NCI-H460 (cell line): ENCODE measurements at regions not wholly inside any gene's neighbourhood (a gene's known extent, or its start where the extent isn't known, plus 50 kb on each side); places are given as distances from the start of the nearest gene placed in this dataset.
"Not testable (repeated sequence)": the region's sequence is repeated elsewhere in the genome, so short reads cannot be mapped to it uniquely, and the experiment has no call there.

ENCODE experiments used
- DNase-seq: peaks from one replicate; pipeline ENCODE4 v3.0.0-alpha.2; 2016; ENCODE audit warnings: low read depth; ENCODE audit errors: extremely low read depth

DNA sequence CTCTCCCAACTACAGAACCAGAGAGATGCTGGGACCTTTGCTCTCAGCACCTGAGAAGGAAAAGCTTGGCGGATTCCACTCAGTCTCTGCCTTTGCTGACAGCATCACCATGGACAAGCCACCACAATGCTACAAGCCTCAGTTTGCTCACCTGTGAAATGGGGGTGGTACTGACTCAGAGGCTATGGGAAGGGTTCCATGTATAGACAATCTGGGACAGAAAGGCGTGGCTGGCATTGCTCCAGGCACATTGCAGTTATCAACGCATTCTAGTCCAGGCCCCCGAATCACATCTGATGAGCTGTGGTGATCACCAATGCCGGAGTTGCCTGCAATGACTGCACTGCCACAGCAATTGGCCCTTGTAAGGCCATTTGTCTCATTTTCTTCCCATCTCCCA, 72.6 kb downstream of the ISX start:
- DNase-seq, result no peak

DNA sequence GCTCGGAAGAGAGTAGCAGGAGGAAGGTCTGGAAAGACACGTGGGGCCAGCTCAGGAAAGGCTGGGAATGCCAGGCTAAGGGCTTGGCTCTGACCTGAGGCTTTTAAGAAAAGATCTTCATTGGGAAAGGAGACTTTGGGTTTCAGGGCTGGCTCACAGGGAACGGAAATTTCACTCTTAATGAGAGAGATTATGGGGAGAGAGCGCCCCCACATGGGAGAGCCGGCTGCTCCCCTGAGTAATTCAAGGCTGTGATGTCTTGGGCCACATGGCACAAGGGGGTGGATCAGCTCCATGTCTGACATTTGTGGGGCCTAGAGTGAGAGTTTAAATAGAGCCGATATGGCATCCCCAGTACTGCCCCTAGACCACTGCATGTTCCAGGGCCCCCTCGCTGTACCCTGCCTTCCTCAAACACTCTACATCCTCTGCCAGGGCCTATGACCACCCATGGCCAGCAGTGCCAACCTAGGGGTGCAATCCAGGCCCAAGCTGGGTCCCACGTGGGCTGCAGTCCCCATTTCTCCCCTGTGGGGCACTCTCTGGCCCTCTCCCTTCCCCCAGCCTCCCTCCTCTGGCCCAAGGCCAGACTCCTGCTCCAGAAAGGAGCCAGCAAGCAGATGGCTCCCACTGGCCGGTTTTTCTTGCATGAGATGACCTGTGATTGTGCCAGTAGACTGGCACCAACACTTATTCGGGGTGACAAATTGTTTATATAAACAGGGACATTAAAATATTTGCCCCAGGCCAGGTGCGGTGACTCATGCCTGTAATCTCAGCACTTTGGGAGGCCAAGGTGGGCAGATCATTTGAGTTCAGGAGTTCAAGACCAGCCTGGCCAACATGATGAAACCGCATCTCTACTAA, 75.2 kb downstream of the ISX start:
- DNase-seq, result no peak

DNA sequence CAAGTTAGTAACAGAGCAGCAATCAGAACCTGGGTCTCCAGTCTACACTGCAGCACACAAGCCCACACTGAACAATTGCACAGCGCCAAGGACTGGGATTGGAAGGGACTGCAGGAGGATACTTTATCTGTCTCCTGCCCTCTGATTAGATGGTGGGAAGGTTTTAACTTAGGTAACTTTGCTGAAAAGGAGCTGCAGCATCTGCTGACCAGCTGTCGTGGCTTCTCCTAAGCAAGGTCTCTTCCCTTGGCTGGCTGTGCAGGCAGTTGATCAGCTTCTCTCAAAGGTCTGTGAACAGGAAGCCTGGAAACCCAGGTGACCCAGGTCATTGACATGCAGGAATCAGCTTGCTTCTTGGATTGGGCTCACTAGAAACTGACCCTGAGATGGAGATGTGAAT, 82.4 kb downstream of the ISX start:
- DNase-seq, result no peak

DNA sequence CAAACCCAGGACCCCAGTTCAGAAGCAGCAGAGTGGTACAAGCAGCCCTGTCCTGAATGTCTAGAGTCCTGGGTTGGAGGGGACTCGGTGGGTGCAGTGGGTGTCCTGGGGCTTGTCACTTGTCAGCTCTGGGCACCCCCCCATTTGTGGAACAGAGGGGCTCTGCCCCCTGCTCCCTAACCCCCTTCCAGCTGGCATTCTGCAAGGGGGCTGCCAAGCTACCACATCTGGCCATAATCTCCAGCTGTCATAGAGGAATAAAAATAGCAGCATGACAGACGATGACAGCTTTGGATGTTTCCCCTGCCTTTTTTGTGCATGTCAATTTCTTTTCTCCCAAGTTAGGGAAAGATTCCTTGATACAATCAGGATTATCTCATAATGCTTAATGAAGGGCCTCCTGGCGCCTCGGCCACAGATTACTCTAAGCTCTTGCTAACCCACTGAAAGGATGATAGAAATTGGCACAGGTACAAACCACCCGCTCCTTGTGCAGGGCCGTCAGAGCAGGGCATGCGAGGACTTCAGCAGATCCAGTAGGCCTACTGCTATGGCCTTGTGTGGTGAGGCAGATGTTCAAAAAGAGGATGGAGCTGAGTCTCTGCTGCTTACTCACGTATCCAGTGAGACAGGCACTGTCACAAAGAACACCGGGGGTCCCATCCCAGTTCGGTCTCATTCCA, 83.0 kb downstream of the ISX start:
- no peak for DNase-seq

DNA sequence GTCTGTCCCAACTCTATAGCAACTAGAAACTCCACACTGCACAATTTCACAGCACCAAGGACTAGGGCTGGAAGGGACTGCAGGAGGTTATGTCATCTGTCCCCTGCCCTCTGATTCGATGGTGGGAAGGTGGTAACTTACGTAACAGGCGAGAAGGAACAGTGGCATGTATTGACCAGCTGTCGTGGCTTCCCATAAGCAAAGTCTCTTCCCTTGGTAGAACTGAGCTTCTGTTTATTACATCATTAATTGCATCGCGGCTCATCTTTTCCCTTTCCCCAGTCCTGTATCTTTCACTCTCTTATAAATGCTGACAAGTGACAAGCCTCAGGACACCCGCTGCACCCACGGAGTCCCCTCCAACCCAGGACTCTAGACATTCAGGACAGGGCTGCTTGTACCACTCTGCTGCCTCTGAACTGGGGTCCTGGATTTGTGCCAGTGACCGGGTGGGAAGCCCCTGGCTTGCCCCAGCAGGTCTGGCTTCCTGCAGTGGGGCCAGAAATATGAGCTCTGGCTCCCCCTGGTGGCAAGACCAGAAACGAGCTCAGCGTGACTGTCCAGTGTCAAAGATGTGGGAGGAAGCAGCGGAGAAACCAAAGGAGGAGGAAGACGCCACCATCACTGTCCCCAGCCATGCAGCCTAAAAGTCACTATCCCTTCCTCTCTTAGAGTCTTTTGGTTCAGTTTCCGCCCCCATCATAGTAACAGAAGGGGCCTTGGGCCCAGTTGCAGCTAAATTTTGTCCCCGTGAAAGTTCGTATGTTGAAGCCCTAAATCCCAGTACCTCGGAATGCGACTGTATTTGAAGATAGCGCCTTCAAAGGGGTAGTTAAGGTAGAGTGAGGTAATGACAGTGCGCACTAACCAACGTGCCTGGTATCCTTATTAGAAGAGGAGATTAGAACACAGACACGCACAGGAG, 84.5 kb downstream of the ISX start:
- peak; percentile 33 for DNase-seq

DNA sequence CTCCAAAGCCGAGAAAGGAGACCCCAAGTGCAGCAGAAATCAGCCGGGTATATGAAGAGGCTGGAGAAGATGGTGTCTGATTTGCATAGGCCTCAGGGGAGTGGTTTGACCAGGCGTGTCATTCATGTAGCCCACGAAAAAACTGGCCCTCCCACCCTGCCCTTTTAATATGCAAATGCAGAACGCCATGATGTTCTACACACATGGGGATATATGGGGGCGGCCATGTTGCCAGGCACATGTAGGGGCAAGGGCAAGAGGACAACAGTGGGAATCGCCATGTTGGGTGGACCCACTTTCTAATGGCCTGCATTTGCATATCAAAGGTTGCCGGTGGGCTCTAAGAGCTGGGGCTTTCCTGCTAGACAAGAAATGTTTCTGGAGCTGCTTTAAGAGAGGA, 86.4 kb downstream of the ISX start:
- no peak for DNase-seq

DNA sequence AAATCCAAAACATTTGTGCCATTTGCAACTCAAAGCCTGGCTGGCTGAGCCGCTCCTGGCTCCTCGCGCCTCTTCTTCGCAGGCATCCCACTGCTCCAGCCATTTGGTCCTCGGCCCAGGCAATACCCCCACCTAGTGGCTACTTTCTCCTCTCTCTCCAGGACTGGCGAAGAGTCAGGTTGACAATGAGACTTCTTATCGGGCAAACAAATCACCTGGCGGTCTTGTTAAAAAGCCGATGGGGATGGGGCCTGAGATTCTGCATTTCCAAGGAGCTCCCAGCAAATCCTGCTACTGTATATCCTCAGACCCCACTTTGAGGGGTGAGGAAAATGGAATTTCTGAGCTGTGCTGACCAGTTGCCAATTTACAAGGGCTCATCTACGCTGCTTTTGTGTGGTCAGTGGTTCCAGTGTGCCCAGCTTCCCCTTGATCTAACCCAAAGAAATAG, 89.0 kb downstream of the ISX start:
- DNase-seq, result peak; percentile 45

DNA sequence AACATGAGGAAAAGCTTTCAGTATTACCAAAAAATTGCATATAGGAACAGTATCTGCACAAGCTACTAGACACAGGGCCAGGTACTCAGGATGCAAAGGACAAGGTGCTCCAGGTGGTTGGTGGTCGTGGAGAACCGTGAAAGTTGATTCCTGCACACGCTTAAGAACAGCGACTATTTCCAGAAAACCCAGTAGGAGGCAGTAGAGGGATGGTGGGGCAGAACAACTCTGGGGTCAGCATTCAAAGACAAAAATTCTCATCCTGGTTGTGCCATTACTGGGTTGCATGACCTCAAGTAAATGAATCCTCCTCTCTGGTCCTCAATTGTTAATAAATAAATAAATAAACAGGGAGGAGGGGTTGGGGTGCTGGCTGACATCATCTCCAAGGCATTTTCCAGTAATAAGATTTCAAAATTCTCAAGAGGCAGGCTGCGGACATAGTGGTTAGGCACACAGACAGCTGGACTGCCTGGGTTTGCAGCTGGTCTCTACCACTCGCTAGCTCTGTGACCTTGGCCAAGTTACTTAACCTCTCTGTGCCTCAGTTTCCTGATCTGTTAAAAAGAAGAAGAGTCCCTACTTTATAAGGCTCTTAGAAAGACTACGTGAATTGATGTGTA, 89.6 kb downstream of the ISX start:
- no peak for DNase-seq

DNA sequence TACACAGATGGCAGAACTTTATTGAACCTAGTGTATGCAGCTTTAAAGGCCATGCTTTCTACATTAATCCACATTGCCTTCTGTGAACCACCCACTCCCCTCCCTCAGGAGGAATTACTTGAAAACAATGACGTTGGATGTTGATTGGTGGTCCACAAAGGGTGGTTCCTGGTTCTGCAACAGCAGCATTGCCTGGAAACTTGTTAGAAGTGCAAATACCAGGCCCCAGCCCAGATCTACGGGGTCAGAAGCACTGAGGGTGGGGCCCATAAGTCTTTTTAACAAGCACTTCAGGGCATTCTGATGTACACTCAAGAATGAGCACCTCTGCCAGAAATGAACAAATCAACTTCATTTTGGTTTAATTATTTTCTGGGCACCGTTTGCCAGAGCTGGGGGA, 91.0 kb downstream of the ISX start:
- no peak for DNase-seq

DNA sequence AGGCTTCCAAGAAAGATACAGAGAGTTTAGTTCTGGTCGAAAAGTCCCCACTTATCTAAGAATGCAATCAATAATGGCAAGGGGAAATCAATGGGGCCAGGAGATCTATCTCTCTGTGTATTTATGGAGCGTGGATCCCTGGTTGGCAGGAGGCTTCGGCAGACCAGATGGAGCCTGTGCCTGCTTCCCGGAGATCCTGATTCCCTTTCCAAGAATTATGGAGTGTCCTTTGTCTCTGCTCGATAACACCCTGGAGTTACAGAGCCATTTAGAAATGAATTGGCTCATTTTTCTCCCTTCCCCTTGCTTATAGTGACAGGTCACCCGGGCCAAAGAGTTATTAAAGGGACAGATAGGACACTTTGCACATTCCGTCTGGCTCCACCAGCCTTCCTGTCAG, 92.4 kb downstream of the ISX start:
- no peak for DNase-seq

DNA sequence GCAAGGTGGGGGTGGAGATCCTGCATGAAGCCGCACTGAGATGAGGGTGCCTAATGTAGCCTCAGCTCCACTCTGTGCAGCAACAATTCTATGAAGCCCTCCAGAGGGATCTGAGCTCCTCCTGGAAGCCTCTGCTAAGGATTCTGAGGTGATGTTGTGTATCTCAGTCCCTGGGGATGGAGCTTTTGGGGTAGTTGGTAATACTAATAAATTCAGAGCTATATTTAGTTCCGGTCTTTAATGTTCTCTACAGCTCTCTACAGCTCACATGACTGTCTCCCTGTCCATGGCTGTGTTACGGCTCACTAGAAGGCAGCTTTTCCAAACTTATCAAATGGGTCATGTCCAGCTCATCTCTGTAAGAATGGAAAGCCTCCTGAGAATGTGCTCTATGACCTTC, 93.4 kb downstream of the ISX start:
- DNase-seq, result no peak

DNA sequence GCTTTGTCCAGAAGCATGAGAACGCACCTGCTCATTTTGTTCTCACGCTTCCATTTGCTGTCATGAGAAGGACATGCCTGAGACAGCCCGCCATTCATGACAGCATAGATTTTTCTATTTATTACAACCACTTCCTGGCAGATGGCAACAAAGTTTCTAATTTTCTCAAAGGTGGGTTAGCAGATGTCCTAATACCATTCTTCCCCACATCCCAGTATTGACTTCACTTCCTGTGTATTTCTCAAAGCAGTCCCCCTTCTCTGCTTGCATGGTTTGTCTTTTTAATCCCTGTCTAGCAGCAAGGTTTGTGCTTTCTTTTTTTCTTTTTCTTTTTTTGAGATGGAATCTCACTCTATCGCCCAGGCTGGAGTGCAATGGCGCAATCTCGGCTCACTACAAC, 94.3 kb downstream of the ISX start:
- DNase-seq, result no peak

DNA sequence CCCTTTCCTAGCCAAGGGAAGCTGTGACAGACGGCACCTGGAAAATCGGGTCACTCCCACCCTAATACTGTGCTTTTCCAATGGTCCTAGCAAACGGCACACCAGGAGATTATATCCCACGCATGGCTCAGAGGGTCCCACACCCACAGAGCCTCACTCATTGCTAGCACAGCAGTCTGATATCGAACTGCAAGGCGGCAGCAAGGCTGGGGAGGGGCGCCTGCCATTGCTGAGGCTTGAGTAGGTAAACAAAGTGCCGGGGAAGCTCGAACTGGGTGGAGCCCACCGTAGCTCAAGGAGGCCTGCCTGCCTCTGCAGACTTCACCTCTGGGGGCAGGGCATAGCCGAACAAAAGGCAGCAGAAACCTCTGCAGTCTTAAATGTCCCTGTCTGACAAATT, 91.4 kb upstream of the HMGXB4 start:
- not testable (repeated sequence) for DNase-seq

DNA sequence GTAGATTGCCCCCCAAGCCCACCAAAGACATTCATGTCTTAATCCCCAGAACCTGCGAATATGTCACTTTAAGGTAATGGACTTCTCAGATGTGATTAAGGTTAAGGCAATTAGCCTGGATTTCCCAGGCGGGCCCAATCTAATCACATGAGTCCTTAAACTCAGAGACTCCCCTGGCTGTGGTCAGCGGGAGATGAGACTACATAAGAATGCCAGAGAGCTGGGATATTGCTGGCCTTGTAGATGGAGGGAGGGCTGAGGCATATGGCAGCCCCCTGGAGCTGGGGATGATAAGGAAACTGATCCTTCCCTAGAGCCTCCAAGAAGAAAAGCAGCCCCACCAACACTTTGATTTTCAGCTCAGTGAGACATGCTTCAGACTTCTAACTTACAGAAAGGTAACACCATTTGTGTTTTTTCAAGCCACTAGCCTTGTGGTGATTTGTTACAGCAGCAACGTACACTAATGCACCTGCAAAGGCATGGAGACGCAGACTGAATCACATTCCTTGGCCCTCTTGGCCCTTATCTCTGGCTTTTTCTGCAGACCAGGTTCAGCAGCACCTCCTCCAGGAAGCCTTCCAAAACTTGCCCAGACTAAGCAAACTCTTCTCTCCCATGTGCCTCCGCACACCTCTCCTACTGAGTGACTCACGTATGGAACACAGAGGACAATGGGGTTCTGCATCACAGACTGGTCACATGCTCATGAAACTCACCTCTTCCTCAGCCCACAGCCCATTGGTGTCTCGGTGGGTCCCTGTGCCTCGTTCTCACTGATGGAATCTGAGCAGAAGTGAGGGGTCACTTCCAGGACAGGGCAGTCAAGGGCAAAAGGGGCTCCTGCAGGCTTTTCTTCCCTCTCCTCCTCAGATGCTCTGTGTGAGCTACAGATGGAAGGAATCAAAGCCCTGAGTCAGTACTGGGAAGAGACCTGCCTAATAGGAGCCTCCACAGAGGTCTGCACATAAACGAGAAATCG, 86.3 kb upstream of the HMGXB4 start:
- no peak for DNase-seq

DNA sequence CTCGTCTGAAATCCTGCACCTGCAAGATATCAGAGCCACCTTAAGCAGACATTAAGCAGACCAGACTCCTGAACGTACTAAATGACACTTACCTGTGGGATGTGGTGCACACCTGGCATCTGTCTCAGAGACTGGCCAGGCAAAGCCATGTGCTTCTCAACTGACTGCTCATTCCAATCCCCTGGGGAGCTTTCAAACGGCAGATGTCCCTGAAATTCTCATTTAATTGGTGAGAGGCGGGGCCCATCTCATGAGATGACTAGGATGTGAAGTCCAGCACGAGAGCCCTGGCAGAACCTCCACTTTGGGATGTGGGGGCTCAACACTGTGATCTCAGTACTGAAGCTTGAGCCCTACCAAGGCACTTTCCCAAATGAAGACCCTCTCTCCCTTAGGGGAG, 84.9 kb upstream of the HMGXB4 start:
- DNase-seq, result no peak

DNA sequence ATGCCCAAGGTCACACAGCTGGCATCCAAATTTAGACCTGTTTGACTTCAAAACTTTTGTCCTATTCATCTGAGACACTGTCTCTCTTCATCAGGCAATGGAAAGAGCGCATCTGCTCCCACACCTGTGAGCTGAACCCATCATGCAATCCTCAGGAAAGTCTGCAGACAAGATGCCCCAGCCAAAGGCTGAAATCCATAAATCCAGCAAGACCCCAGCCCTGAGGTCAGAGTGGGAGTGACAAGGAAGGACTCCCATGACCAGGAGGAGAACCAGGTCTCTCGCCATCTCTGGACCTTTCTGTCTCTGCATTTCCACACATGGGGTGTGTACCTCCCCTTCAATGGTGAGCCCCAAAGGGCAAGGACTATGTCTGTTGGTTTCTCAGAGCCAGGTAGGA, 83.6 kb upstream of the HMGXB4 start:
- DNase-seq, result no peak

DNA sequence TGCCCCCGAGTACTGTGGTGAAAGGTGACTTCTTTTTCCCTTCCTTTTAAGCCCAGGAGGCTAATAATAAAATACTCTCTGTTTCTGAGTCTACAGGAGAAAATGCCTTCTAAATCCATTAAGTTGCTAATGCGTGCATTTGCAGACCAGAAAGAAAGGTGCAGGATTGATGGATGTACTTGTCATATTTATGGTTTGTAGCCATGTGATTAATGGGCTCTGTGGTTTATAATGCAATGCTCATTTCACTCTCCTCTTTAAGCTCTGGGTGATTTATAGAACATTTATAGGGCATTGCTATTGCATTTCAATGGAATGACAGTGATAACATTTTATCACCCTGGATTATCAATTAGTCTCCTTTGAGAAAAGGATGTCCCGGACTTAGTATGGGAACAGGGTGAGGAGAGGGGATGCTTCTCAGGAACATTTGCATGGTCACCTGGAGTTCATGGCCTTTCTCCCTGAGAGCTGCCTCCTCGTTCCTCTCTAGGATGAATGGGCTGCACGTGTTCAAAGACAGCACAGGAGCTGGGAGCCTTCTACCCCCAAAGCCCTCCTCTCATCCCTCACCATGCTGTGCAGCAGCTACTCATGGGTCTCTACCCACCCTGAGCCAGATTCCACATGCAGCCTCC, 82.8 kb upstream of the HMGXB4 start:
- DNase-seq, result no peak

DNA sequence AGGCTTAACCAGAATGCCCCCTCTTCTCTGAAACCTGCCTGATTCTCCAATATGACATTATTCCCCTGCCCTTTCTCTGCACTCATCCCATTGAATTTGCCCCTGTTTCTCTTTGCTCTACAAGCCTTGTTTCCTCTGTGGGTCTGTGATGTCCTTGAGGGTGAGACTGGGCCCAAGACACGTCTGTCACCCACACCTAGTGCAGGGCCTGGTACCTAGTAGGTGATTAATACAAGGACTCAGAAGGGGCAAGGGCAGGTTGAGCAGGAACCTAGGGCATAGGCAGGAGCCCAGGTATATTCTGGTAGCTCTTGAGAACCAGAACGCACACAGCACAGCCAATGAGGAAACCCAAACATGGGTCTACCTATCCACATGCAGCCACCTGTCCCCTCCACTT, 81.9 kb upstream of the HMGXB4 start:
- no peak for DNase-seq

DNA sequence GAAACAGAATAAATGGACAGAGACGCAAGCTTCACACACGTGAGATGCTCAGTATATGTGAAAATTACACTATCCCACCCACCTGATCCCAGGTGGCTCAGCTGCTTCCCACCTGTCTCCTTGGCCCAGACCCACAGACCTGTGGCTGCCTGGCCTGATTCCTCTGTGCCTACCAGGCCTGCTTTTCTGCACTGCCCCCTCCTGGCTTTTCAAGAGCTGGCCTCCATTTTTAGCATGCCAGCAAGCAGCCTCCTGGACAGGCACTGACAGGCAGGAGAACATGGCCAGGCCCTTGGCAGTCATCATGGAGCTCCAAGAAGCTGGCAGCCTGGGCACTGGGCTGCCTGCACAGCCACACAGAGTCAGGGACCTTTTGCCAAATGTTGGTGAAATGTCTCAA, 79.5 kb upstream of the HMGXB4 start:
- DNase-seq, result no peak
